WI38 (cell line): ENCODE measurements at regions not wholly inside any gene's neighbourhood (a gene's known extent, or its start where the extent isn't known, plus 50 kb on each side); places are given as distances from the start of the nearest gene placed in this dataset.

Source experiments
- H3K4me3 ChIP-seq: 2 replicates; pipeline ENCODE4 v1.5.1; 2011; ENCODE audit warnings: low read depth, mild to moderate bottlenecking, control low read depth, low read length
- TF ChIP-seq, protein P1 (sequence below): IDR thresholded peaks from 2 replicates; pipeline ENCODE4 v1.5.1; 2012; ENCODE audit warnings: low read depth, mild to moderate bottlenecking, control low read depth, low read length

- no peak overlapping the region for H3K4me3 ChIP-seq
- TF ChIP-seq, protein P1, sequence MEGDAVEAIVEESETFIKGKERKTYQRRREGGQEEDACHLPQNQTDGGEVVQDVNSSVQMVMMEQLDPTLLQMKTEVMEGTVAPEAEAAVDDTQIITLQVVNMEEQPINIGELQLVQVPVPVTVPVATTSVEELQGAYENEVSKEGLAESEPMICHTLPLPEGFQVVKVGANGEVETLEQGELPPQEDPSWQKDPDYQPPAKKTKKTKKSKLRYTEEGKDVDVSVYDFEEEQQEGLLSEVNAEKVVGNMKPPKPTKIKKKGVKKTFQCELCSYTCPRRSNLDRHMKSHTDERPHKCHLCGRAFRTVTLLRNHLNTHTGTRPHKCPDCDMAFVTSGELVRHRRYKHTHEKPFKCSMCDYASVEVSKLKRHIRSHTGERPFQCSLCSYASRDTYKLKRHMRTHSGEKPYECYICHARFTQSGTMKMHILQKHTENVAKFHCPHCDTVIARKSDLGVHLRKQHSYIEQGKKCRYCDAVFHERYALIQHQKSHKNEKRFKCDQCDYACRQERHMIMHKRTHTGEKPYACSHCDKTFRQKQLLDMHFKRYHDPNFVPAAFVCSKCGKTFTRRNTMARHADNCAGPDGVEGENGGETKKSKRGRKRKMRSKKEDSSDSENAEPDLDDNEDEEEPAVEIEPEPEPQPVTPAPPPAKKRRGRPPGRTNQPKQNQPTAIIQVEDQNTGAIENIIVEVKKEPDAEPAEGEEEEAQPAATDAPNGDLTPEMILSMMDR, result no peak
Observed at GRCh38 chr14:100674428-100674827, 52.3 kb upstream of the DLK1 start.

- TF ChIP-seq, protein P1, result no peak
- H3K4me3 ChIP-seq, result no peak overlapping the region
Observed at GRCh38 chr14:100674897-100675619, 51.6 kb upstream of the DLK1 start.

DNA sequence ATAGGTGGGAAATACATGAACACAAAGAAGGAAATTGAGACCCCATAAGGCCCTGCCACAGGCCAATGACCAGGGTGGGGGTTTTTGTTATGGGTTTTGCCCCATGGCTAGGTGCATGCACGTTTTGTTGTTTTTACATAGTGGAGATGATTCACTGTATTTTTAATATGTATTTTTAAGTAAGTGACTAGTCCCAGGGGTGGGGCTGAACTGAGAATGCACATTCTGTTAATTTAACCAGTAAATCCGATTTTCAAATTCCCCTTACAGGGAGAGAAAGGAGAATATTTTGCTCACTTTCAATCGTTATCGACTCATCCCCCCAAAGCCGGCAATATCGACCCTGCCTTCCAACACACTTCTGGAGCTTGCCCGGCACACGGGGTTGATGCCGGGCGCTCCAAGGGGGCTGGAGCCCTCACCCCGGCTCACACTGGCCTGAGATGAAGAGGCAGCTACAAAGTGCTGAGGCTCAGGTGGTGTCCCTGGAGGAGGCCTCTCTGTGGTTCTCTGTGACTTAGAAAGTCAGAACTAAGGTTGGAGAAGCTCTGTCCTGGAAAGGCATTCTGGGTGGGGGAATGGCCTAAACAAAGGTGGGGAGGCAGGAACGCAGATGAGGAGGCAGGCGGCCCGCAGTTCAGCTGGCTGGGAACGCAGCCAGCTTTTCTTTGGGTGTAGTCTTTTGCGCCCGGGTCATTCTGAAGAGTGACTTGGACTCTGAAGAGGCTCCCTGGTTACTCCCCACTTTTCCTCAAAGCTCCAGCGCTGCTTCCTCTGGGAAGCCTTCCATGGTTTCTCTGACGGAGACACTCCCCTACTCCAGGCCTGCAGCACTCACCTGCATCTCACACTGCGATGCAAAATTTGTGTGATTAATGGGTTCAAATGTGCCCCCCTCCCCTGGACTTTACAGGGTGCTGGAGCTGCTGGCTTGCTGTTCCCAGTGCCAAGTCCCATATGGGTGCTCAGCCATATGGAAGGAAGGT is 50.7 kb upstream of the DLK1 start:
- TF ChIP-seq, protein P1, result no peak
- H3K4me3 ChIP-seq, result no peak overlapping the region
